Renal cortex interstitium (tissue), 11 donors: ENCODE measurements at regions not wholly inside any gene's neighbourhood (a gene's known extent, or its start where the extent isn't known, plus 50 kb on each side); places are given as distances from the start of the nearest gene placed in this dataset.
A peak's percentile ranks its signal among the peaks of the same experiment; 100 is the strongest.

Experiments used
- DNase-seq, 11 donors: peaks; one replicate each; pipeline ENCODE4 v3.0.0-alpha.2; 2013; ENCODE audit warnings: low read depth in 9 of 11, low spot score in 4 of 11; ENCODE audit errors: extremely low read depth in 1 of 11

GRCh38 chr4:54527532-54527931 lies 130.2 kb upstream of the KIT start:
- no peak for DNase-seq

- peak; percentile 23 to 61 (median 49) for DNase-seq
Measured at GRCh38 chr4:54539500-54540029, 118.2 kb upstream of the KIT start.

GRCh38 chr4:54540931-54541330 lies 116.8 kb upstream of the KIT start:
- no peak for DNase-seq

- DNase-seq = no peak
Measured at GRCh38 chr4:54541426-54542118, 116.2 kb upstream of the KIT start.

GRCh38 chr4:54542119-54542438 lies 115.7 kb upstream of the KIT start:
- no peak for DNase-seq

- DNase-seq = no peak
Measured at GRCh38 chr4:54542540-54543041, 115.2 kb upstream of the KIT start.

- no peak for DNase-seq
Measured at GRCh38 chr4:54543088-54543795, 114.5 kb upstream of the KIT start.

- DNase-seq = no peak
Measured at GRCh38 chr4:54545663-54546424, 111.9 kb upstream of the KIT start.

- DNase-seq = no peak
Measured at GRCh38 chr4:54547299-54548097, 110.3 kb upstream of the KIT start.

- DNase-seq = no peak
Measured at GRCh38 chr4:54548098-54548620, 109.6 kb upstream of the KIT start.

GRCh38 chr4:54548831-54549460 lies 108.8 kb upstream of the KIT start:
- DNase-seq = no peak

- no peak for DNase-seq
Measured at GRCh38 chr4:54550395-54551171, 107.2 kb upstream of the KIT start.

GRCh38 chr4:54553001-54553400 lies 104.8 kb upstream of the KIT start:
- no peak for DNase-seq

GRCh38 chr4:54554339-54554990 lies 103.3 kb upstream of the KIT start:
- DNase-seq = no peak

- no peak for DNase-seq
Measured at GRCh38 chr4:54556051-54556450, 101.7 kb upstream of the KIT start.

- no peak for DNase-seq
Measured at GRCh38 chr4:54556587-54556986, 101.2 kb upstream of the KIT start.
